NCI-H774 (cell line): ENCODE measurements at regions not wholly inside any gene's neighbourhood (a gene's known extent, or its start where the extent isn't known, plus 50 kb on each side); places are given as distances from the start of the nearest gene placed in this dataset.

Experiments used
- DNase-seq: peaks from one replicate; lab custom pipeline; 2025; lab: John Stamatoyannopoulos, UW

DNA sequence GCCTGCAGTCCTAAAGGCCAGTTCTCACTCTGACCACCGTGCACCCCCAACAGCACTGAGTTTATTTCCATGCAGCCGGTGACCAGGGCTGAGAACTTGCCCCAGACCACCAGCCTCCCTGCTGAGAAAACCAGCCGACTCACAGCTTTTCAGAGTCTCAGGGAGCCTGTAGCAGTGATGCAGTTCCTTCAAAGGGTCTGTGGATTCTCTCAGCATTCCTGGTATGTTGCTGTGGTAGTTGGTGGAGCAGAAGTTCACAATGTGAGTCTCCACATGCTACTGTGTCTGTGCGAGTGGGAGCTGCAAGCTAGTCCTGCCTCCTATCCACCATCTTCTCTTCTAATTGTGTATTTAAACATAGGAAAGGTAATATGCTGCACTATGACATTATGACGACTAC is 254.9 kb upstream of the KLF12 start:
- DNase-seq = no peak

DNA sequence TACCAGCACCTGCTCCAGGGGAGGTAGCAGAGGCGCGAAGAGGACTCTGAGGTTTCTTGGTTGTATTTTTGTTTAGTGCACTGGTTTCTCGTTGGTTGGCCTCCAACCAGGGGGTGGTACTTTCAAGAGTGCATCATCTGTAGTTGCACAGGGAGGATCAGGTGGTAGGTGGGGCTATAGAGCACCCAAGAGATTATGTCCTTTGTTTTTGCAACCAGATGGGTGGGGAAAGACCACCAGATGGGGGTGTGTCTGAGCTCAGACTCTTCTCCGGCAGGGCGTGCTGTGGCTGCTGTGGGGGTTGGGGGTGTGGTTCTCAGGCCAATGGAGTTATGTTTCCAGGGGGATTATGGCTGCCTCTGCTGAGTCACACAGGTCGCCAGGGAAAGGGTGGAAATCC is 254.4 kb upstream of the KLF12 start:
- no peak for DNase-seq

DNA sequence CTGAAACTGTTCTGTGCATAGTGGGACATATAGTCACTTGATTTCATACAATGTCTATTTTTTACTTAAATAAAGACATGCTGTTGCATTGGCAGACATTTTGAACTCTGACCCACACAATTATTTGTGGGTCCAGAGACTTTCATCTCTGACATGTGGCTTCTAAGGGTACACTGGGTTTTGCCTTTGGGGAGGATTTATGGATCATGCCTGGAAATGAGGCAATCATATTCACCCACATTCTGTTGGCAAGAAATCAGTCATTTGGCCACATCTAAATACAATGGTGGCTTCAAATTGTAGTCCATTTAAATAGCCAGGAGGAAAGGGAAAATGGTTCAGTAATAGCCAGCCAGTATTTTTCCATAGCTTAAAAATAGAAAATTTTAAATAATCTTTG is 238.3 kb upstream of the KLF12 start:
- no peak for DNase-seq

DNA sequence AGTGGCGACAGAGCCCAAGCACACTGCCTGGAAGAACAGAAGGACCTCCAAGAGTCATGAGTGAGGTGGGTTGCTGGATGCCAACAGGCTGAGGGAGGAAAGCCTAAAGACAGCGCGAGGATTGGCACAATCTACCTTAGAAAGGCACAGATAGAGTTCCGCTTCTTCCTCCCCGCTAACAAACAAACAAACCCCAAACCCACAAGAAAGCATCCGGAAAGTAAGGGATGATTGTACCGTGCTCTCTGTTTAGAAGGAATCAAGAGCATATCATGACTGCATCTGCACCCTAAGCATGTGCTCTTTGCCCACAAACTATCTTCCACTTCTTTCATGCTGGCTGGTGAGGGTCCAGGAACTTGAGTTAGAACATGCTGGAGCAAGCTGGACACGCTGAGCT is 233.0 kb upstream of the KLF12 start:
- no peak for DNase-seq

DNA sequence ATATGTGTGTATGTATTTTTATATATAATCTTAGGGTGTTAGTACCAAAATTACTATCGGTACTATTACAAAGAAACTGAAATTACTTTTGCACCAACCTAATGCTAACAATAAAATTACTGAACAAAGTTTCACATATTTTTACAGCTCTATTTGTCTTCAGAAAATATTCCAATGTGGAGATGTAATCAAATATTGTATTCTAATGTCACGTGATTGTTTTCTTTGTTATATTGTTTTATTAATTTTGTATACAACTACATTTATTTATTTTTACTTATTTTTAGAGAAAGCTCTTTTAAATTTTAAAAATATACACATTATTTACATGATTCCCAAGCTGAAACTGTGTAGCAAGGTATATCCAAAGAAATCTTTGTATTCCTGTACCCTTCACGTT is 227.1 kb upstream of the KLF12 start:
- DNase-seq = no peak

DNA sequence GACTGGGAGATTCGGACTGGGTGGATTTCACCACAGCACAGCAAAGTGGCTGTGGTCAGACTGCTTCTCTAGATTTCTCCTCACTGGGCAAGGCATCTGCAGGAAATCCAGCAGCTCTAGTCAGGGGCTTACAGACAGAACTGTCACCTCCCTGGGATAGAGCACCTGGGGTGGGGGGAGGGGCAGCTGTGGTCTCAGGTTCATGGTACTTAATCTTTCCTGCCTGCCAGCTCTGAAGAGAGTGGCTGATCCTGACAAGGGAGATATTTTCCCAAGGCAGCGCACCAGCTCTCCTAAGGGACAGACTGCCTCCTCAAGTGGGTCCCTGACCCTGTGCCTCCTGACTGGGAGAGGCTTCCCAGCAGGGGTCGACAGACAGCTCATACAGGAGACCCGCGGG is 212.8 kb upstream of the KLF12 start:
- no peak for DNase-seq

DNA sequence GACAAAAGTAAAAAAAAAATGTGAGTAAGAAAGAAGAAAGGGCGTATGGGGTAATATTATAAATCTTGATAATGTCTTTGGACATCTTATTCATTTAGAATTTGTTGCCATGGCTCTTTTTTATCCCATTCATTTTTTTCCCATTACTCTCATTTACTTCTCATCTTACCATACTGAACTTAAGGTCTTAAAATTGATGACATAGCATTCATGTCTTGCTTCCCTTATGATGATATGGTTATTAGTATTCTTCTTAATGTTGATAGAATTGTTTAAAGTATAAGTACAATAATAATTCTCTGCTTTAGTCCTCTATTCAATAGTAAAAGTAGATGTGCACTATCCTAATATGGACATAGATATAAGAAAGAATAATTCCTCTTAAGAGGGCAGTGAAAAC is 204.1 kb upstream of the KLF12 start:
- no peak for DNase-seq

DNA sequence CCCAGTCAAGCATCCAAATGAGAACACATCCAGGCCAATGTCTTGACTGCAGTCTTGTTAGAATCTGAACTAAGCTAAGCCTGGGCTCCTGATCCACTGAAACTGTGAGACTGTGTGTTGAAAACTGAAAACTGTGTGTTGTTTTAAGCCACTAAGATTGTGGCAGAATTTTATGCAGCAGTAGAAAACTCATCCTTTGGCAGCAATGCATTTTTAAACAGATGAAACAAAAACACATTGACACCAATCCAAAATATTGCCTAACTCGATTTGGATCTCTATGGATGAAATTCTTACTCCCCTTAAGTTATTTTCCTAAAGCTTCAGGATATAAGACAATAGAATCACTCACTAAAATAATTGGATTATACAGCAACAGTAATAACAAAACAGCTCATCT is 202.3 kb upstream of the KLF12 start:
- no peak for DNase-seq

DNA sequence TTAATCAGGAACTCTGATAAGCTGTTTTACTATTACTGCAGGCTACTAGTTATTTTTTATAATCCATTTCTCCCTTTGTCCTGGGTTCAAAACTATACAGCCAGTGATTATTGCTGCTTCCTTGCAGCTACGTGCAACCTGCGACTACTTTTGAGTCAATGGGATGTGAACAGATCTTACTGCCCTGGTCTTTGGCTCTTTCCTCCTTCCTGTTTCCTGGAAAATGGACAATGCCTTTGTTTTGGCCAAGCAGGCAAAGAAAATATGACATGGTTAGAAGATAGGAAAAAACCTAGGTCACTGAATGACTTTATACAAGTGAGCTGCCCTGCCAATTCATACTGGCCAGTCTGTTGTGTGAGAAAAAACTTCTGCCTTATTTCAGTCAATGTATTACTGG is 201.2 kb upstream of the KLF12 start:
- DNase-seq = no peak

DNA sequence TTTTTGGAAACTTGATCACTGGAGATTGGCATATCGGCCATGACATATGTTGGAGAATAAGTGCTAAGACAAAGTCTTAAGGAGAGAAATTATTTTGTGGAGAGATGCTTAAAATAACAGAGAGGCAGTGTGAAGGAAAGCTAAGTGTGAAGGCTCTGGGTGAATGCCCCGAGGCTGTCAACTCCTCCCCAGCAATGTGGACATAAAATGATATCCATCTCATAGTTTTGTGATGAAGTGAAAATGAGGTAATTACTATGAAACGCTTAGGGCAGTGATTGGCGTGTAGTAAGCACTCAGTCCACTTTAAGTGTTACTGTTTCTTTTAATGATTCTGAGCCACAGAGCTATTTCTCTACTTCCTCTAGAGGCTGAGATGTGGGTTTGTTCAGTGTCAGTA is 195.8 kb upstream of the KLF12 start:
- no peak for DNase-seq

DNA sequence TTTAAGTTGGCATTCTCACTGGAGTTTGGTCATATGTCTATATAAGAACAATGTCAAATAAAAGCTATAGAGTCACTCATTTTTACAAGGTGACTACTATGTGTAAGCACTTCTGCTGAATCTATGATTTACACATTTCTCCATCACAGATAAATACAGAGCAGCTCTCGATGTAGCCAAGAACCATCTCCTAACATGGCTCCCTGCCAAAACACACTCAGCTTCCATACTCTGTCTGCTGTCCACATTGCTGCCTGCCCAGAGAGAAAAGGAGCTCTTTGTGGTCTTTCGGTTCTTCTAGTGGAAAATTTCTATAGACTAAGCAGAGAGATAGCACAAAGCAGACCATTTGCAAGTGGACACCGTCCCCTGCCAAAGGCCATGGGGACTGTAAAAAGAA is 190.9 kb upstream of the KLF12 start:
- DNase-seq = peak; percentile 15

DNA sequence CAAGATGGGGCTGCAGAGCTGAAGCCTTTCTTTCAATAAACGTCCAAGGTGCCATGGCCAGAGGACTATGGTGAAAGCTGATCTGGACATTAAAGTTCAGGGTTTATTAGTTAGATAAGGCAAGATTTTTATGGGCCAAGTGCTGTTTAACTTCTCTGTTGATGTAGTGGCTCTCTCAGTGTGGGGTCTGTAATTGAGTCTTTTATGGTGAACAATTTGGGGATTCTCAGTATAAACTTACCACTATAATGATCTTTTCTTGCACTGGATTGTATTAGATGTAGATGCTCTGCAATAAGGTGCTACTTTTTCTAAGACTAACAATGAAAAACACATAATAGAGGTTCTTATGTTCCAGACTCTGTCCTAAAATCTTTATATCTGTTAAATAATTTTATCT is 190.1 kb upstream of the KLF12 start:
- no peak for DNase-seq

DNA sequence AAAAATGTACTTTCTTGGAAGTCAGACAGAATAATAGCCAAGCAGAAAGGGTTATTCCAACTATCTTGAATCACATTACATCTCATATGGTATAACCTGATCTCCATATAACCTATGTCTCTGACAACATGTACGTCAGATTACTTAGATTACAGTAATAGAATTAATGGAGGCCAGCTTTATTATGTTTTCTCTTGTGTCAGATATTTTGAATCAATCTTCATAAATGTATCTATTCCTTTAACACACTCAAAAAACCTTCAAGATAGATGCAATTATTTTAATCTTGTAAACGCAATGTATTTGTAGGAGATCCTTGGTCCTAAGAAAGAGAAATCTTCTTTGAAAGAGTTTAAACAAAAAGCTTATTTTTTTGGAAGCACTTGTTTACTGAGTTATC is 188.4 kb upstream of the KLF12 start:
- DNase-seq = no peak

DNA sequence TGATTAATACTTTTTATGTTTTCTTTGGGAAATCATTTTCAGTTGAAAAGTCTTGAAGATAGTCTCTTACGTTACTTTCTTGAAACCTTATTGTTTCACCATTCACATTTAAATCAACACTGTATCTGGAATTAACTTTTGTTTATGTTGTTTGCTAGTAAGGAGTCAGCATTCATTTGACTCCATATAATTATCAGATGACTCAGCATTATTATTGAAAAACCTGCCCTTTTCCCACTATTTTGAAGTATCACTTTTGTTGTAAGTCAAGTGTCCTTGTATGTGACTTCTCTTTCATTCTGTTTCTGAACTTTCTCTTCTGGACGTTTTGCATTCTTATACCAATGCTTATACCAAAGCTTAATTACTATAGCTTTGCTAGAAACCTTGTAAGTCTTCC is 186.1 kb upstream of the KLF12 start:
- no peak for DNase-seq

DNA sequence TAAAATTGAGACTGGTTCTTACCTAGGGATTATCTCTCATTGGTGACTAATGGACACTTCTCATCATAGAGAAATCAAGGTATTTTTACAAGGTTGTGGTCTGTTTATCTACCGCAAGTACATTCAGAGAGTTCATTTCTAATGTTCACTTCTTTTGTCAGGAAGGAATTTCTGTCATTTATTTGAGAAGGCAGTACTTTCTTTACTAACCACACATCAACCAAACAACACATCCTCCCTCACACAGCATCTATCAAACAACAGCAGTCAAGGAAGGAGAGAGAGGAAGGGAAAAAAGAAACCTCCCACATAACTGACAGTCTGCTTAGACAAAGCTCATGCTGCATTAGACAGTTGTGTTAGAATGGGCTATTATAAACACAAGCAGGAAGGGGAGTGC is 182.3 kb upstream of the KLF12 start:
- no peak for DNase-seq

DNA sequence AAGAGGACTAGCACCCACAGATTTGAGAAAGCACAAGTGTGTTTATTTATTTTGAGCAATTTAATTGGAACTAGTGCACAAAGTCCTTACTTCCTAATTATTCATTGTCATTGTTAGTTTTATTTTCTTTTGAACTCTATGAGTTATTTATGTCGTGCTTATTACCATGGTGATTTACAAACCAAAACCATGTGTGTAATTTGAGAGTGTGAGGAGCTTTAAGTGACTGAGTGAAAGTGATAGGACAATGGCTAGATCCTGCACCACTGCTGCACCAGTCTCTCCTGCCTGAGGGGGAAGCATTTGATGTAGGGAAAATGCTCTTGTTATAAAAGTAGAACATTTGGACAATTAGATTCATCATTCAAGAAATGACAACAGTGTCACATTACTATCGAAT is 172.3 kb upstream of the KLF12 start:
- peak; percentile 10 for DNase-seq

DNA sequence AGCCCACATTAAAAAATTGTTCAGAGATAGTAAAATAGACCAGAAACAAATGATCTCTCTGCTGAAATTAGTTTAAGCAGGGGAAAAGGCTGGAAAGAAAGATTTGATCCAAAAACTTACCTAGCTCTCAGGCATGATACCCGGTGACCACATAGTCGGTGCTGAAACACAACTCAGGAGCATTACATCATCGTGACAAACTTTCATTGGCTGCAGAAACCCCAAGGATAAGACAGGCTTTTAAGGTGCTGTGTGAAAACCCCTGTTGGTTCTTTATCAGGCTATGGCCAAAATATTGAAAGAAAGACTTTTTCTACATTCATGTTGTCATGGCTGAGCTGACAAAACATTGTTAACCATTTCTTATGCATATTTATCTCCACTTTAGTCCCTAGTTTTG is 171.7 kb upstream of the KLF12 start:
- no peak for DNase-seq

DNA sequence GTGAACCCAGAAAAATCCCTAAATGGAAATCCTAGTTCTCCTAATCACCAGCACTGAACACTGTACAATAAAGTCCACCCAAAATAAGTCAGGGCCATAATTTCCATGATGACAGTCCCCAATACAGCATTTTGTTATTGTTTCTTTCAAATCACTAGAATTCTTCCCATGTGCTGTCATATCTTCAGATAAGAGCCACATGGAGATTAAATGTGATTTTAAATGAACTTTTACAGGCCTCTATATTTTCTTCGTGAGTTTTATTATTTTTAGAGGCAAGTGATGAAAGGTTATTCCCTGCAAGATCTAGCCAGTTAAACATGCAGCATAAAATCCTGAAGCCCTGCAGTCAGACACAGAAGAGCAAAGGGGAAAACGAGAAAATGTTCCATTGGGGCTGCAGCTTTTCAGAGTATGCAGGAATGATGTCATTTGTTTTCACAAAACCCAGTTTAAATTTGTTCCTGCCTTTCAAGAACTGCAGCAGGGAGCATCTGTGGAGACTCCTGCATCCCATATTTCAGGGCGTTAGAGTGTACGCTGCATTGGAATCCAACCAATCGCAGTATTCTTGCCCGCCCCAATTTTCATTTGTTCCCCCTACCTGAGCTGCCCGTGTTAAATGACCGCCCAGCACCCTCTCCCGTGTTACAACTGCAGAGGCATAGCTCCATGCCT is 167.2 kb upstream of the KLF12 start:
- DNase-seq = no peak

DNA sequence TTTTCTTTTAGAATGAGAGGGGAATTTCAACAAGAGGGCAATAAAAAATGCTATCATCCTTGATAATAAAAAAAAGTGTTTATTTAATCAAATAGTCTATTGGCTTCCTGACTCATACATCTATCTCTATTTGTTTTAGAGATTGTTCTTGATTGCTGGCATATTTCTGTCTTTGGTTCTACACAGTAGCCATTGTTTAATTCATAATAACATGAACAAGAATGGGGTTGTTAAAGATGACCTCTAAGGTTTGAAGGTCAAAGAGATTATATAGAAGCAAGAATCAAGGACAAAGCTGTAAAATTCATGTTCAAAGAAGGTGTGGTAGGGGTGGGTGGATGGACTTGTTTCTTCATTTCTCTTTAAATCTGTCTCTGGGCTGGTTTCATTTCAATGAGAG is 166.0 kb upstream of the KLF12 start:
- DNase-seq = no peak

DNA sequence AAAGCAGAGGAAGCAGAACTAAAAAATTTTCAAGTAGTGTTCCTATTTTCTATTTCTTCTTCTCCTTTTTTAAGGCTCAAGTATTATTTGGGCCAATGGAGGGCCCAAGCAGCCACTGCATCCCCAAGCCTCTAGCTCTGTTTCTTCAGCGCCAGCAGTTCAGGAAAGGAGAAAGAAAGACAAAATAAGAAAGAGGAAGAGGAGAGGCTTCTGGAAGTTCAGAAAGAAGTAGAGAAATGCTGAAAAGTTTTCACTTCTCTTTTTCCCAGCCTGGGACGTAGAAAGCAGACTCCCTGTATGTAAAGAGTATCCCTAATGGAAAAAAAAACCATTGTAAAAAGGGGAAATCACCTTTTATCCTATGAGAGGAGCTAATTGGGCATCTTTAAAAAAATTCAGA is 165.5 kb upstream of the KLF12 start:
- no peak for DNase-seq

DNA sequence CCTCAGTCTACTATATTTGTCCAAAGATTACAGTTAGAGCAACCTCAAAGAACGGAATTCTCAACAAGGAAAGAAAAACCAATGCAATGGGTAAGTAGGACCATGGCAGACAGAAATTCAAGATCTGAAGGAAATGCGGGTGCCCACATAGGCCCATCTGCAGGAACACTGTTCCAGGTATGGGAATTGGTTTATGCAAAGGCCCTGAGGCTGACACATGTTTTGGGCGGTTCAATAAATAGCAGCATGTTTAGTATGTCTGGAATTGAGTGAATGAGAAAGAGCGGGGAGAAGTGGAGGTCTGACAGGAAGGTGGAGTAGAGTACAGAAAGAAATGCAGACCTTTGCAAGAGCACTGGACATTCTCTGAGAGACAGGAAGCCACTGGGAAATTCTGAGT is 164.7 kb upstream of the KLF12 start:
- DNase-seq = no peak

DNA sequence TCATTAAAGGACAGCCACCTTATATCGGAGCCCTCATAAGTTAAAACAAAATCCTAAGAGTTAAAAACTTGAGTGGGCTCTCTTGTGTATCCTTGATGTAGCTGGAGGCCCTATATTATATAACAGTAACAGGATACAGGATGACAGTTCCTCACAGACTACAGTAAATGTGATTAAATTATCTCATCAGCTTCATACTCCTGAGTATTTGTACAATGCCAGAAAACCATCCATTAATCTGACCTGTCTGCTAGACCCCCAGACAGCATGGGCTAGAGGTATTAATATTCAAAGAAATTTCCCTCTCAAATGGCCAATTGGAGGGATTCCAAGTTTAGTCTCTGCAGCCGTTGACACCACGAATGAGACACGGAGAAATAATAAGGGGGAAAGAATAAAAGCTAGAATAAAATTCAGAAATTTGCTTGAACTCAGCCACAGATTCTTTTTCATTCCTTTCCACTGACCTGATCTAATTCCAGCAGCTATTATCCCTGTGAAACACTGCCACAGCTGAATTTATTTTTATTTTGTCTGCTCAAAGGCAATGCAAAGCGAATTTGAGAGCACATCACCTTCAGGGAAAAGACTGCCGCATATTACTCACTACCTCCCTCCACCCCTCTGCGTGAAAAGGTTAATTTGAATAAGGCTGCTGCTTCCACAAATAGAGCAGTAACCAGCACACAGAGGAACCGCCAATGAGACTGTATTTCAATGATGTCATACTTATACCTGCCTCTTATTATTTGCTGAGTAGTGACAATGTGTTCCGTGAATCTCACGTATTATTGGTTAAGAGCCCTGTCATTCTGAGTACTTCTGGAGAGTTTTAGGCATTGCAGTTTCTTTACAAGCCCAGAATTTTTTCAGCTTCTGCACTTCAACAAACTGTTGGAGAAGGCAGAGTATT is 155.9 kb upstream of the KLF12 start:
- peak; percentile 85 for DNase-seq

DNA sequence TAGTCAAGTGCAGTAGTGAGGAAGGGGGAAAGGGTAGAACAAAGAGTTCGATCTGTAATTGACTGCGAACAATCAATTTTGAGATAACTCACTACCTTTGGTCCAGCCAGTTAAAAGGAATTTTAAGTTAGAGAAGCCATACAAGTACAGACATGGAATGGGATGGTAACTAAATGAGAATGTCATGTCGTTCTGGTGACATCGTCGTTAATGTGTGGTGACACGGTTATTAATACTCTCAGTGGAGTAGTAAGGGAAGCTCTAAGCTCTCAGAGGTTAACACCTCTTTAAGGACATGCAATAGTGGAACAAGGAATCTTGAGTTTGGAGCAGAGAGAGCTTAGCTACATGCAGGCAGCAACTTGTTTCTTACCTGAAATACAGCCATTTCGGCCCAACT is 154.9 kb upstream of the KLF12 start:
- no peak for DNase-seq
